ENCODE measurements at regions not wholly inside any gene's neighbourhood (a gene's known extent, or its start where the extent isn't known, plus 50 kb on each side); places are given as distances from the start of the nearest gene placed in this dataset.

- H3K27ac Mint-ChIP-seq: no peak overlapping the region
- H4K91ac ChIP-seq (ENCODE audit: insufficient read length, low read depth, low read length): no peak overlapping the region
- DNase-seq: no peak
- H3K23ac ChIP-seq (ENCODE audit: insufficient read length, low read depth, low read length): no peak overlapping the region
- H3K4ac ChIP-seq (ENCODE audit: low read depth, low read length): no peak overlapping the region
- no peak overlapping the region for H4K5ac ChIP-seq (ENCODE audit: insufficient read length, low read depth, low read length)
- H3K79me1 ChIP-seq (ENCODE audit: insufficient read depth, low read depth, low read length, poor library complexity, severe bottlenecking): no peaks in the 10 kb centered on the region
- no peak overlapping the region for H2BK12ac ChIP-seq (ENCODE audit: insufficient read length, low read depth, low read length)
- no peak overlapping the region for H3K27ac ChIP-seq (ENCODE audit: insufficient read length, low read depth, low read length)
- TF ChIP-seq CTCF (conservative IDR thresholded peaks at IDR 0.05): no peak
- no peak overlapping the region for H2AFZ ChIP-seq (ENCODE audit: low read length)
- H3K23me2 ChIP-seq (ENCODE audit: insufficient read length, low read depth, low read length, poor library complexity, severe bottlenecking): no peaks in the 10 kb centered on the region
- H4K8ac ChIP-seq (replicated peaks; ENCODE audit: insufficient read length, low read depth, low read length): no peak overlapping the region
- no peak overlapping the region for H3K56ac ChIP-seq (ENCODE audit: insufficient read length, low read depth, low read length)
- no peaks in the 10 kb centered on the region for H3K4me1 ChIP-seq (ENCODE audit: insufficient read depth, low read length)
- no peak overlapping the region for H3K4me2 ChIP-seq (ENCODE audit: insufficient read depth, insufficient read length, low read length)
- H3K9me3 ChIP-seq (ENCODE audit: control insufficient read depth, low read depth, low read length): no peaks in the 10 kb centered on the region
- H3K27me3 ChIP-seq (ENCODE audit: insufficient read depth, low read length): no peaks in the 10 kb centered on the region
- no peak overlapping the region for H3K18ac ChIP-seq (ENCODE audit: insufficient read length, low read depth, low read length)
- no peaks in the 10 kb centered on the region for H3K79me2 ChIP-seq (ENCODE audit: insufficient read depth, low read length)
- no peak overlapping the region for H2BK20ac ChIP-seq (ENCODE audit: low read depth, low read length, poor library complexity, severe bottlenecking)
- H2BK5ac ChIP-seq (ENCODE audit: insufficient read length, low read length): no peak overlapping the region
- peaks cover 13% of the 10 kb centered on the region for H3K27me3 Mint-ChIP-seq (ENCODE audit: low read depth)
- no peak overlapping the region for H3K4me3 Mint-ChIP-seq
- H2AK5ac ChIP-seq (ENCODE audit: insufficient read length, low read length): no peak overlapping the region
- no peaks in the 10 kb centered on the region for H3K4me1 Mint-ChIP-seq
- H2BK120ac ChIP-seq (ENCODE audit: low read depth, low read length, poor library complexity, severe bottlenecking): no peak overlapping the region
- H3K14ac ChIP-seq (ENCODE audit: insufficient read depth, low read length): no peak overlapping the region
- H3K36me3 Mint-ChIP-seq (ENCODE audit: insufficient read depth in 1 of 3, low read depth in 3 of 3): no peaks in the 10 kb centered on the region
- no peak overlapping the region for H2BK15ac ChIP-seq (ENCODE audit: low read depth, low read length)
- no peak overlapping the region for H3T11ph ChIP-seq (ENCODE audit: low read length)
- H3K9ac ChIP-seq (ENCODE audit: extremely low read depth, insufficient read length, low read length): no peak overlapping the region
- no peaks in the 10 kb centered on the region for H4K20me1 ChIP-seq (ENCODE audit: control insufficient read depth, insufficient read depth, insufficient read length)
- no peaks in the 10 kb centered on the region for H3K9me3 Mint-ChIP-seq
- no CpG with 5 or more reads among the region's 2 CpGs for WGBS (ENCODE audit: extremely low coverage, insufficient read length, low lambda C conversion rate)
These were observed 262.8 kb upstream of the VCX start for GRCh38 chrX:7580127-7580526.

Data from H9 (cell line).